HG02840 (cell line): ENCODE measurements at regions not wholly inside any gene's neighbourhood (a gene's known extent, or its start where the extent isn't known, plus 50 kb on each side); places are given as distances from the start of the nearest gene placed in this dataset.
"Not testable (repeated sequence)": the region's sequence is repeated elsewhere in the genome, so short reads cannot be mapped to it uniquely, and the experiment has no call there.

Experiments
- ATAC-seq: cut with Tn5 transposase; IDR thresholded peaks from one replicate; pipeline ENCODE4 v1.9.1; 2021; ENCODE audit warnings: mild to moderate bottlenecking, moderate library complexity, moderate number of reproducible peaks; ENCODE audit not compliant: unreplicated experiment, low FRiP score

- no peak for ATAC-seq
Measured at GRCh38 chr11:28793282-28793738, 685.1 kb downstream of the METTL15 start.

DNA sequence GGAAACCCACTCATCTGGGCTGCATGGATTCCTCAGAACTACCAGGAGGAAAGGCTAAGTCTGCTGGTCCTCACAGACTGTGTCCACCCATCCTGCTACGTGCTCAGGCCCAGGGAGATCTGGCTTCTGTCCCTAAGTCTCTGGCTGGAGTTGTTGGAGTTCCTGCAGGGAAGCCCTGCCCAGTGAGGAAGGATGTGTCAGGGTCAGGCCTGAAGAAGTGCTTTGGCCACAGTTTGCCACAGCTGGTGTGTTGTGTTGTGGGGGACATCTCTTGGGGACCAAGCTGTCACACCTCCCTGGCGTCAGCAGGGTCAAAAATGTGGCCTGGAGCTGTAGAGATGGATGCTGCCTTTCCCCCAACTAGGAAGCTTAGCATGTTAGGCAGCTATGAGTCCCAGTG is 684.7 kb downstream of the METTL15 start:
- ATAC-seq: no peak

DNA sequence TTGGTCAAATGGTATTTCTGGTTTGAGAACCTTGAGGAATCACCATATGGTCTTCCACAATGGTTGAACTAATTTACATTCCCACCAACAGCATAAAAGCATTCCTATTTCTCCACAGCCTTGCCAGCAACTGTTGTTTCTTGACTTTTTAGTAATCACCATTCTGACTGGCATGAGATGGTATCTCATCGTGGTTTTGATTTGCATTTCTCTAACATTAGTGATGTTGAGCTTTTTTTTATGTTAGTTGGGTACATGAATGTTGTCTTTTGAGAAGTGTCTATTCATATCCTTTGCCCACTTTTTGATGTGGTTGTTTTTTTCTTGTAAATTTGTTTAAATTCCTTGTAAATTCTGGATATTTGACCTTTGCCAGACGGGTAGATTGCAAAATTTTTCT is 679.7 kb downstream of the METTL15 start:
- ATAC-seq: not testable (repeated sequence)

- no peak for ATAC-seq
Measured at GRCh38 chr11:28777126-28777525, 668.9 kb downstream of the METTL15 start.

- ATAC-seq: no peak
Measured at GRCh38 chr11:28773606-28774005, 665.4 kb downstream of the METTL15 start.

DNA sequence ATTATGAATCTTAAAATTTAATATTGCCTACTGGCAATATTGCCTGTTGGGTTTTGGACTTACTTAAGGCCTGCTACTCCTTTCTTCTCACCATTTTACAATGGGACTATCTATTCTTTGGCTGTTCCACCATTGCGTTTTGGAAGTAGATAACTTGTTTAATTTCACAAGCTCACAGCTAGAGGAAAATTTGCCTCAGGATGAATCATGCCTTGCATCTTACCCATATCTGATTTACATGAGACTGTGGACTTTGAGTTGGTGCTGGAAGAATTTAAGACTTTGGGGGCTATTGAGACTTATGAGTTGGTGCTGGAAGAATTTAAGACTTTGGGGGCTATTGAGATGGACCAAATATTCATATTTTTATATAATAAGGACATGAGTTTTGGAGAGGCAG is 662.6 kb downstream of the METTL15 start:
- no peak for ATAC-seq

DNA sequence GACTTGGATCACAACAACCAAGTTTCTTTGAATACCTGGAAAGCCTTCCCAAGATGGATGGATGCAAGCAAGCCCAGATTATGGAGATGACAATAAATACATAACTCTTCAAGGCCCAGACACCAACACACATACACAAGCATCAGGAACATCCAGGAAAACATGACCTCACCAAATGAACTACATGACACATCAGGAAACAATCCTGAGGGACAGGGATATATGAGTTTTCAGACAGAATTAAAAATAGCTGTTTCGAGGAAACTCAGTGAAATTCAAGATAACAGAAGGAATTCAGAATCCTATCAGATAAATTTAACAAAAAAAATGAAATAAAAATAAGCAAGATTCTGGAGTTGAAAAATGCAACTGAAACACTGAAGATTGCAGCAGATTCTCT is 659.4 kb downstream of the METTL15 start:
- ATAC-seq: no peak

- ATAC-seq: no peak
Measured at GRCh38 chr11:28763876-28764275, 655.7 kb downstream of the METTL15 start.

DNA sequence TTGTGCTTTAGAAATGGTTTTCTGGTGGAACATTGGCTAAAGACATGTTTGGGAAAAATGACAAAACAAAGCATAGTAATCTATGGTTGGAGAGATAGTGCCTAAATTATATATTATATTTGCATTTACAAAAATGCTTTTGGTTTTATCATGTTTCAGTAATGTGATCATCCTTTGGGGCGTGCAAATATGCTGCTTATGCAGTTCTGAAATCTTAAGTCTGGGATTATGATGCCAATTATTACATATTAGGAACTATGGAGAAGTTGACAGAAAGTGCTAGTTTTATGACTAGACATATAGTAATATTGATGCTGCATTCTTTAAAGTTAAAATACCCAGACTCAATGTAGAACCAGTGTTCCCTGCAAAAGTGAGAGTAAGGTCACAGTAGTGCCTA is 655.0 kb downstream of the METTL15 start:
- no peak for ATAC-seq

- no peak for ATAC-seq
Measured at GRCh38 chr11:28760676-28761390, 652.6 kb downstream of the METTL15 start.

DNA sequence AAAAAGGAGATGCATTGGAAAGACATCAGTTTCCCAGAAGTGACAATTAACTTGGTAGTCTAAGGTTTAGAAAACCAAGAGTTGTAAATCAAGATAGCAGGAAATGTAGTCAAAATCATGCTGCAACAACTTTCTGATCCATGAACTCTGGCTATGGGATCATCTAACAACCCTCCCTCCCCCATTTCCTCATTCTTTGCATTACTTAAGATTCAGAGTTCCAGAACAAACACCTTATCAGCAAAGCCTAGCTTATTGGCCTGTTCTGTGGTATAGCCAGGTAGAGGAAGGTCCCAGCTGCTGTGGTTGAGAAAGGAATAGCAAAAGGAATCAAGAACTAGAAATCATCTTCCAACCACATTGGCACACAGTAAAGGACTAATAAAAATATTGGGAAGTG is 651.1 kb downstream of the METTL15 start:
- ATAC-seq: no peak

DNA sequence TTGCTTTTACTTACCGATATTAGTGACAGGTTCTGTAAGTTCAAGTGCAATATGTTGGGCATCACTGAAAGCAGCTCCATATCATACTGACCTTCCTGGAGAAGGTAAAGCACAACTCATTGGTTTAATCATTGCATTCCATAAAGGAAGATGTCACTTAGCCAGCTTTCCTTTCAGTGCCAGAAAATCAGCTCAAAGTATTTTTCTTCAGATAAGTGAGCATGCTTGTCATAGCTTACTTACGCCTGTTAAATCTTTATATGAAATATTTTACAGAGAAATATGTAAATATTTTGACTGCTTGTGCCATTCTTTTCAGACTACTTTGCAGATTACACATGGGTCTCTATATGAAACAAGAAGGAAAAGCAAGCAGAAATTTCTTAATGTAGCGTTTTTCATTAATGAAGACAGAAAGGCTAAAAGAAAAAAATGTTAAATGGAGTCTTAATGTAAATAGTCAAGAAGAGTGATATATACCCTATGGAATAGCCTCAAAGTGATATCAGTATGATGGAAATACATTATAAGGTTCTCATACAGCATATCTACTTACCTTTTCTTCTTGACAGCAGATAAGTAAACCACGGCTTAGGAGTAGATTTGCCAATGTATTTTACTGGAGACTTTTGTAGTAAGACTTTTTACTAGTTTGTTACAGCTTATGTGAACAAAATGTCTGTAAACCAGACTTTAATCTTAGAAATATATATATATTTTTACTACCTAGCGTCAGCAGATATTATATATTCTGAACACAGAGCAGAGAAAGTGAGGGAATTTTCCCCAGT is 649.7 kb downstream of the METTL15 start:
- ATAC-seq: no peak

DNA sequence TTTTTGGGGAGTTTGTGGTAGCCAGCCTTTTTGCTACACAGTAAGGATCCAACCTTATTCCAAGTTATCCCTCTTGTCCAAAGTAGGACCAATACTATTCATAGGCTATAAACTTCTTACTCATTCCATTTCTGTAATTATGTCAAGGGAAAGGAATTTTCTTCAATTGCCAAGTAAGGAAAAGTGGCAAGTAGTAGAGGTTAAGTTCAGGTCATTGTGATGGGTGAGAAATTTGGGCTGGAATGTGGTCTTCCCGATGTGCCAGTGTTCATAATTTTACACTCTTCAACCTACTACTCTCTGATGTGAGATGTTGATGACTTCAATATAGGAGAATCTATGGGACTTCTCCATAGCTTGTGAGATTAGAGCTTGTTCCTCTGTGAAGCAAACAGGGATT is 648.8 kb downstream of the METTL15 start:
- ATAC-seq: no peak

- ATAC-seq: no peak
Measured at GRCh38 chr11:28743061-28743550, 634.9 kb downstream of the METTL15 start.

GRCh38 chr11:28739489-28740280 is 631.5 kb downstream of the METTL15 start:
- ATAC-seq: no peak

- ATAC-seq: no peak
Measured at GRCh38 chr11:28738549-28738948, 630.4 kb downstream of the METTL15 start.

DNA sequence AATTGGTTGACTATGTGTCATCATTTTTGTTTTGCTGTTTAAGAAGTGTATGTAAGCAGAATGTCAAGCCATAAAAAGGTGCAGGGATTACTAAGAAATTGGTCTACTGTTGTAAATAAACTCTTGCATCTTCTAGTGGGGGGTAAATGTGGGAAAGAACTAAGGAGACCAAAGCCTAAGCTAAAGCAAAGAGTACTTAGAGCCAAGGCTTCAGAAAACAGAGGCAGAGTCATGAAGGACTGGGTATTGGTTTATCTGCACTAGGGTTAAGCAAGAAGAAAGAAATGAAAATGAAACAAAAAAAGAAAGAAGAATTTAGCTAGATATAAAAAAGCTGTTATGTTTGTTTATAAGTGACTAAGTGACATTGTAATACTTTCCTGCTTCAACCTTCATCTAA is 628.1 kb downstream of the METTL15 start:
- ATAC-seq: no peak

GRCh38 chr11:28735511-28735910 is 627.3 kb downstream of the METTL15 start:
- no peak for ATAC-seq

GRCh38 chr11:28730889-28731288 is 622.7 kb downstream of the METTL15 start:
- no peak for ATAC-seq

GRCh38 chr11:28730336-28730735 is 622.1 kb downstream of the METTL15 start:
- ATAC-seq: no peak

- no peak for ATAC-seq
Measured at GRCh38 chr11:28729339-28729738, 621.2 kb downstream of the METTL15 start.
